ENCODE measurements at regions not wholly inside any gene's neighbourhood (a gene's known extent, or its start where the extent isn't known, plus 50 kb on each side); places are given as distances from the start of the nearest gene placed in this dataset.

- H3K9me3 ChIP-seq = peaks cover 0 to 6% (median 0%) of the 10 kb centered on the region in 12 donors
- H3K27me3 ChIP-seq = peaks cover 0 to 3% (median 0%) of the 10 kb centered on the region in 9 donors
- ATAC-seq = no peak
- WGBS, 4 donors = 74 to 84% (median 78%) methylated on average over 8 of the region's 8 CpGs
- peaks cover 0 to 4% (median 0%) of the 10 kb centered on the region in 12 donors for H3K4me1 ChIP-seq
- H3K4me3 ChIP-seq = no peak overlapping the region
- TF ChIP-seq POLR2A (IDR thresholded peaks at IDR 0.05) = no peak
- TF ChIP-seq, protein P1, sequence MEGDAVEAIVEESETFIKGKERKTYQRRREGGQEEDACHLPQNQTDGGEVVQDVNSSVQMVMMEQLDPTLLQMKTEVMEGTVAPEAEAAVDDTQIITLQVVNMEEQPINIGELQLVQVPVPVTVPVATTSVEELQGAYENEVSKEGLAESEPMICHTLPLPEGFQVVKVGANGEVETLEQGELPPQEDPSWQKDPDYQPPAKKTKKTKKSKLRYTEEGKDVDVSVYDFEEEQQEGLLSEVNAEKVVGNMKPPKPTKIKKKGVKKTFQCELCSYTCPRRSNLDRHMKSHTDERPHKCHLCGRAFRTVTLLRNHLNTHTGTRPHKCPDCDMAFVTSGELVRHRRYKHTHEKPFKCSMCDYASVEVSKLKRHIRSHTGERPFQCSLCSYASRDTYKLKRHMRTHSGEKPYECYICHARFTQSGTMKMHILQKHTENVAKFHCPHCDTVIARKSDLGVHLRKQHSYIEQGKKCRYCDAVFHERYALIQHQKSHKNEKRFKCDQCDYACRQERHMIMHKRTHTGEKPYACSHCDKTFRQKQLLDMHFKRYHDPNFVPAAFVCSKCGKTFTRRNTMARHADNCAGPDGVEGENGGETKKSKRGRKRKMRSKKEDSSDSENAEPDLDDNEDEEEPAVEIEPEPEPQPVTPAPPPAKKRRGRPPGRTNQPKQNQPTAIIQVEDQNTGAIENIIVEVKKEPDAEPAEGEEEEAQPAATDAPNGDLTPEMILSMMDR (IDR thresholded peaks at IDR 0.05) = no peak
- DNase-seq = no peak
- no peaks in the 10 kb centered on the region for H3K36me3 ChIP-seq
- H3K27ac ChIP-seq = no peak overlapping the region
- intact Hi-C loops (cut with DNase I) = no loop called here
Observed at GRCh38 chr4:24672880-24673279, 88.5 kb upstream of the DHX15 start.

GRCh38 chr4:24674279-24674678 lies 89.9 kb upstream of the DHX15 start:
- Histone ChIP-seq H3K4me3 (no peak overlapping the region), H3K27ac (no peak overlapping the region), H3K27me3 (no peaks in the 10 kb centered on the region), H3K4me1 (no peaks in the 10 kb centered on the region), H3K36me3 (no peaks in the 10 kb centered on the region), H3K9me3 (peaks cover 0 to 6% (median 0%) of the 10 kb centered on the region in 12 donors)
- ATAC-seq = no peak
- no peak for DNase-seq
- no peak for TF ChIP-seq POLR2A (IDR thresholded peaks at IDR 0.05)
- TF ChIP-seq, protein P1 (IDR thresholded peaks at IDR 0.05) = no peak
- intact Hi-C loops (cut with DNase I) = no loop called here
- 88 to 96% (median 92%) methylated on average over 2 of the region's 2 CpGs for WGBS, 4 donors

DNA sequence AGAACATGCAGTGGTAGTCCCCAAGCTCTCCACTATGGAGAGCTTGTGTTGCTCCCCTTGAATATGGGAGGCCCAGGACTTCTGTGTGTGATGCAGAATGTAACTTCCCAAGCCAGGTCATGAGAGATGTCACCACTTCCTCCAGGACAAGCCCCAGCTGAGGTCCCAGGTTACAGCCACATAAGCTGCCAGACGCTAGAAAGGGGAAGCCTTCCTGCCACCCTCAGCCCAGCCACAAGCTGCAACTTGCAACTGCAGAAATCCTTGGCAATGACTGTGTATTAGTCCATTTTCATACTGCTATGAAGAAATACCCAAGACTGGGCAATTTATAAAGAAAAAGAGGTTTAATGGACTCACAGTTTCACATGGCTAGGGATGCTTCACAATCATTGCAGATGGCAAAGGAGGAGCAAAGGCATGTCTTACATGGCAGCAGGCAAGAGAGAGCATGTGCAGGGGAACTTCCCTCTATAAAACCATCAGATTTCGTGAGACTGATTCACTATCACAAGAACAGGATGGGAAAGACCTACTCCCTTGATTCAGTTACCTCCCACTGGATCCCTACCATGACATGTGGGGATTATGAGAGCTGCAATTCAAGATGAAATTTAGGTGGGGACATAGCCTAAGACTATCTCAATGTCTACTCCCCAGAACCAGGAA lies 91.5 kb upstream of the DHX15 start:
- TF ChIP-seq, protein P1 (IDR thresholded peaks at IDR 0.05) = no peak
- TF ChIP-seq POLR2A (IDR thresholded peaks at IDR 0.05) = no peak
- Histone ChIP-seq H3K9me3 (peaks cover 0 to 6% (median 0%) of the 10 kb centered on the region in 12 donors), H3K4me1 (no peaks in the 10 kb centered on the region), H3K4me3 (no peak overlapping the region), H3K27me3 (no peaks in the 10 kb centered on the region), H3K36me3 (no peaks in the 10 kb centered on the region), H3K27ac (no peak overlapping the region)
- DNase-seq (no peak), ATAC-seq (no peak)
- intact Hi-C loops (cut with DNase I) = no loop called here
- 56 to 68% (median 67%) methylated on average over 2 of the region's 2 CpGs for WGBS, 4 donors

GRCh38 chr4:24677909-24678308 lies 93.6 kb upstream of the DHX15 start:
- no peak overlapping the region for H3K4me3 ChIP-seq
- no peaks in the 10 kb centered on the region for H3K36me3 ChIP-seq
- intact Hi-C loops (cut with DNase I) = no loop called here
- no peak overlapping the region for H3K27ac ChIP-seq
- DNase-seq = no peak
- no peak for ATAC-seq
- H3K27me3 ChIP-seq = no peaks in the 10 kb centered on the region
- WGBS, 4 donors = 64 to 72% (median 66%) methylated on average over 4 of the region's 4 CpGs
- no peaks in the 10 kb centered on the region for H3K4me1 ChIP-seq
- TF ChIP-seq, protein P1 (IDR thresholded peaks at IDR 0.05) = no peak
- TF ChIP-seq POLR2A (IDR thresholded peaks at IDR 0.05) = no peak
- H3K9me3 ChIP-seq = peaks cover 0 to 6% (median 0%) of the 10 kb centered on the region in 12 donors
